Endometrium (tissue), 2 donors: ENCODE measurements at regions not wholly inside any gene's neighbourhood (a gene's known extent, or its start where the extent isn't known, plus 50 kb on each side); places are given as distances from the start of the nearest gene placed in this dataset.

ENCODE experiments used
- FAIRE-seq: peaks from 2 replicates; lab custom pipeline; 2012; peaks lifted over from hg19 to GRCh38; lab: Jason Lieb, UNC
- donor health status: control.
- donor health status: control.

DNA sequence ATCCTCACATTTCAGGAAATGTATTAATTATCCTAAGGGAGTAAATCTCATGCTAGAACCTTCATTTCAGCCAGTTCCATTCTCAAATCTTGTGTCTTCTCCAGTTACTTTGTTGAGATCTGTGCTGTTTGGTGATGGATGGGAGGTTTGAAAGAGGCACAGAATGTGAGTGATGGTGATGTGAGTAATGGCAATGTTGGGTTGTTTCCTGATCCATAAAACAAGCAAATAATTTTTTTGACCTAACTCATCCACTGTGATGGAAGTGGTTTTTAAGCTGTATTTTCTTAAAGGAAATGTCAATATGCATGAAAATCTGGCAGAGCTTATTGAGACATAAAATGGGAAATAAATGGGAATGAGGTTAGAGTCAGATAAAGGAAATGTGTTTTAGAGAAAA is 214.7 kb downstream of the CHRM3 start:
- no peak for FAIRE-seq

GRCh38 chr1:239603530-239603929 is 217.2 kb downstream of the CHRM3 start:
- FAIRE-seq, result no peak

DNA sequence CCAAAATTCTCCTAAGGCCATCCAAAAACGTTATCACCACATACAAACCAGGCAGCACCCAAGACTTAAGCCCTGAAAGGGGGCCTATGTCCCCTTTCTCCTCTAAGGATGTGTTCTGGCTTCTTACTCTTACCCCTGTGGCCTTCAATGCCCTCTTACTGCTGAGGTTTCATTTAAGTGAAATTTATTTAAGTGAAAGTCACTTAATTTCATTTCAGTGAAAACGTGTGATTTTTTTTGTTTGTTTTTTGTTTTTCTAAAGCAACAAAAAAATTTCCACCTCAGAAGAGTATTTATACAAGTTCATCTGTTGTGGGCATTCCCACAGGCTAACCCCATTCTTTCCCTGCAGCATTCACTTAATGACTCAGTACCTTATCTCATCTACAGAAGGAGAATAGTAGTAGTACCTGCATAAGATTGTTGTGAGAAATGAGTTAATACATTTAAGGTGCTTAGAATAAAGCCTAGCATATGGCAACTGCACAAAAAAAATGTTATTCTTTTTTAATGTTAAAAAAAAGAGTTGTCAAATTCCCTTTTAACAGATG is 220.6 kb downstream of the CHRM3 start:
- FAIRE-seq, result peak; percentile 46

- FAIRE-seq, result no peak
Observed at GRCh38 chr1:239608469-239608868, 222.1 kb downstream of the CHRM3 start.

GRCh38 chr1:239612379-239612778 is 226.0 kb downstream of the CHRM3 start:
- FAIRE-seq, result no peak

DNA sequence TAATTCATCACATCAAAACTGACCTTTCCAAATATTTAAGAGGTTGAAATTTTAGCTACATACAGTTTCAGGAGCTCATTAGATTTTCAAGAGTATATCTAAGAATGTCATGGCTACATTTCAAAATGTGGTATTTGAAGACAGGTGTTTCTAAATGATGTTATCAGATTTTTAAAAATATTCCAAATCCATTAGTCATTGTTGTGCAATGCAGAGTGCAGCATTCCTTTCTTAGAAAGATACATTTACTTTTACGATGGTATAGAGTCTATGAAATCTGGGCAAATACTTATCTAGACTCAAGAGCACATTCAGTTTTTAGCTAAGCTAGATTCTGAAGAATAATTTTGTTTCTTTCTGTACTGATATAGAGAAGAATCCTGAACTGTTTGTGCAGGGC is 230.3 kb downstream of the CHRM3 start:
- FAIRE-seq, result no peak

- FAIRE-seq, result no peak
Observed at GRCh38 chr1:239617259-239617658, 230.9 kb downstream of the CHRM3 start.

DNA sequence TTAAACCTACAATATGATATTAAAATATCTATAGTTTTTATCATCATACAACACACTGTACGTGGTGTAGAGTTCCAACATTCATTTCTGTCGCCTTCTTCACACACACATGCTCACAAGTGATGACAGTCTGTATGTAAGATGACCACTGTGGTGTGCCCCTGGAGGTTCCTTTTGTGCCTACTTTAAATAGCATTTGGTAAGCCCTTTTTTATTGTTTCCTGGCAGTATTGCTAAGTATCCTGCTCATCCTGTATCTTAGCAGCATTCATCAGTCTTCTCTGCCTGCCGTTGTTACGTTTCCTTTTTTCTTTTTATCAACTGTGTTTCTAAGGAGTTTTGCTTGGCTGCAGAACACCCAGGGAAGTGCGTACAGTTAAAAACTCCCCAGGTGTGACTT is 231.4 kb downstream of the CHRM3 start:
- FAIRE-seq, result no peak

DNA sequence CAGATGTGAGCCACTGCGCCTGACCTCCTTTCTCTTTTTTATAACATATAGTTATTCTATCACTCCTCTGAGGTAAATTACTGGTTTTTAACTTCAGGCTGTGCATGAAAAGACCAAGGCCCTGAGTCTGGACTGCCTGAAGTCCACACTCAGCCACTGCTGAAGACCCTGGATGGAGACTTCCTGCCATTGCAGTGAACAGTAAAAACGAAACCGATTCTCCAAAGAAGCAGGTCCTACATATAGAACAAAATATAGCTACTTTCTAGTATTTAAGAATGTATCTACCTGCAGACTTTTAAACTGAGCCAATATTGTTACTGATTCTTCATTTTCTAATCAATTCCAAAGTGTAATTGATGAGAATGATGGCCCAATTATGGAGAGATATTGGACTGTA is 232.8 kb downstream of the CHRM3 start:
- no peak for FAIRE-seq

DNA sequence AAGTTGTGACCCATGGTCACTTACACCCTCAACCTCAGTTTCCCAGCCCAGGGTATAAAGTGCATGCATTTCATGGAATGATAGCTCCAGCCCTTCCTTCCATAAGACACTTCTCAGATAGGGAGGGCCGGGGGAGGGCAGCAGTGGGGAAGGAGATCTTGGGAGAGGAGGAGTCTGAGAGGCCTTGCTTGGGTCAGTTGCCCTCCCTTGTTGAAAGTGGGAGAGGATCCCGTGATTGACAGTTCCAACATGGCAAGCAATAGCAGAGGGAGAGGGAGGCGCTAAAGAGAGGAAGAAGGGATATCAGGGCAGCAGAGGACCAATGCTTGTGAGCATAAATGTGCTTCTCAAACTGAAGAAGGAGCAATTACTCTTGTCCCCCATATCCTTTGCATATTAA is 244.4 kb downstream of the CHRM3 start:
- no peak for FAIRE-seq

DNA sequence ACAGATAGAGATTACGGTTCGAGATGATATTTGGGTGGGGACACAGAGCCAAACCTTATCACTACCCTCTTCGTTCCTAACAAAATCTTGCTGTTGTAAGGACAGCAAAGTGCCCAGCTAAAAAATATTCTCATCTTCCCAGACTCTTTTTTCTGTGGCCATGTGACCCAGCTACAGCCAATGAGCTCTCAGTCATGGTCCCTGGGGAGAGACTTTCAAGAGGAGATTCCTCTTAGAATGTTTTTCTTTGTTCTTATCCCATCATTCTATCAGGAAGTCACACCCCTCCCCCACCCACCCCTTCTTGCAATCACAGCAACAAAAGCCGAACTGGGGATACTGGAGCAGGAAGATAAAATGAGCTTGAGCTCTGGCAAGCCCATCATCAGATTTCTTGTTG is 247.1 kb downstream of the CHRM3 start:
- no peak for FAIRE-seq

DNA sequence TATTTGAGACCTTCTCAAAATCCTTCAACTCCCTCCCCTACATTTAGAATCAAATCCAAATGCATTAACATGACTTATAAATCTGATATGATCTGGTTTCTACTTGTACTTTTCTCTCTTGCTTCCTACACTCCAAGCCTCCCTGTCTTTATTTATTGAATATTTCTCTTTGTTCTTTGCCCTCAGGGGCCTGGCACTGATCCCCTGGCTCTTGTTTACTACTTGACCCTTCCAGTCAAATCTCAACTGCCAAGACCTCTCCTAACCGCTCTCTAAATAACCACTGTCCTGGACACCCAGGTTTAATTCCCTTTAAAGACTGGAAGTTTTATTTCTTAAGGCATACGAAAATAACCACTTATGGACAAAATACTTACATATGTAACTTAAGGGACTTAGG is 248.9 kb downstream of the CHRM3 start:
- FAIRE-seq, result no peak

DNA sequence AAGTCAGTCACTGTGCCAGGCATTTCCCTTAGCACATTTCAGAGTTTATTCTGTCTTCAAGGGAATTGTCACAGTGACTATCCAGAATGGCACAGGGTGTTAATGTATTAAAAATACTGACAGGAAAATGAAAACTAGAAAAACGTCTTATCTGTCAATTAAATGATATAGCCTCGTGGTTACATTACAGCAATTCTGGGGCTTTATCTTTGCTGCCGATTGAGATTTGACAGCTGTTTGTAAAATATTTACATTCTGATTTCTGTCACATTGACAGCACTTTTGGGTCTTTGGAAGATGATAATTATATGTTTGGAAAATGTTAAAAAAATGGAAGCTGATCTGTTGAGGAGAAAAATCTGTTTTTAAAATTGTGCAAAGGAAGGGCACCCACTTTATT is 250.0 kb downstream of the CHRM3 start:
- FAIRE-seq, result no peak

DNA sequence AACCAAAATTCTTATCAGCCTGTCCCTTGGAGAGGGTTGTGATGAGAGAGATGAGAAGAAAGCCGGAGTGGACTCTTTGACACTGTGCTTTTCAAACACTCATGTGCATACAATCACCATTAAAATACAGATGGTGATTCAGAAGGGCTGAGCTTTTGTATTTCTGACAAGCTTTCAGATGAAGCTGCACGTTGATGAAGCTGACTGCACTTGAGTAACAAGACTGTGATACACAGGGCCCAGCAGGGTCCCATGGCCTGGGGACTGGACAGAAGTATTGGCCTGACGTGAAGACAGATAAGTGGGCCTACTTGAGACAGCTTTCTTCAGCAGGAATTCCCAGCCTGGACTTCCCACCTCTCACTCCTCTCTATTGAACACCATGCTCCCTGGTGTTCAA is 258.2 kb downstream of the CHRM3 start:
- FAIRE-seq, result no peak

DNA sequence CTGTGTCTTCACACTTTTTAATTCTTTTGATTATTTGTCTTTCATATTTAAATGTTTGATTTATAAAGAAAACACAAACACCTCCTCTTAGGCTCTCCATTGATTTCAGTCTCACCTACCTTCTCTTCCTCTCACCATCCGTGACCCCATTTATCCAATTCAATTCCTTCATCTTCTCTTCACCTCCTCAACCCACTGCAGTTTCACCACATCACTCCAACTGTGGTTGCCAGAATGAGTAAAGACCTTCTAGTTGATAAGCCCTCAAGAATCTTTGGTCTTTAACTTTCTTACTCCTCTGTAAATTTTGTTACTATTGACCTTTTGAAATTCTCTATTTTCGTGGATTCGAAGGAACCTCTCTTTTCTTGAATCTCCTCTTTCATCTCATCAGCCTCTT is 260.7 kb downstream of the CHRM3 start:
- FAIRE-seq, result no peak

DNA sequence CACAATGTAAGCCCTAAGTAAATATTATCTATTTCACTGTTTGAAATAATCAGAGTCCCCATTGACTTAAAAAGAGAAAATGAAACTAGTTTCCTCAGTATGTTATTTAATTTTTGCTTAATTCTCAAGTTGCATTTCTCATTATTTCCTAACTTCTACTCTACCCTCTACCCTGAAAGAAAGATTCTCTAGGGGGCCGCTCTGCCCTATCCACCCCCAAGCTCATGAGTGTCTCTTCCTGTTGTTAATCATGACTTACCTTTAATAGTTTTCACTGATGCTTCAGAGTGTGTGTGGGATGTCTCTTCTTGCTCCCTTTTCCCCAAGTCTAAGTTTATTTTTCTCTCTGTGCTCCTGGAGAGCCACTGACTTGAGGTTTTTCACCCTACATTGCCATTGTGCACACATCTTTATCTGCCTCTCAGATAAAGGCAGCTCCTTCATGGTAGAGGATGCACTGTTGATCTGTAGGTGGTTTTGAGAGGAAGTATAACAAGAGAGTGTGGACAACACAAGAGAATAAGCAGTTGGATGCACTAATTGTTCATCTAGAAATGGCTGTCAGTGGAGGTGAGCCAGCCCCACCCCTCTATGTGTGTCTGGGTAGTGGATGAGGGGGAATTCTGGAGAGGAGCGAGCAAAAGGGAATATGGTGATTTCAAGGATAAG is 261.7 kb downstream of the CHRM3 start:
- FAIRE-seq, result no peak

GRCh38 chr1:239655023-239655422 is 268.7 kb downstream of the CHRM3 start:
- FAIRE-seq, result no peak

DNA sequence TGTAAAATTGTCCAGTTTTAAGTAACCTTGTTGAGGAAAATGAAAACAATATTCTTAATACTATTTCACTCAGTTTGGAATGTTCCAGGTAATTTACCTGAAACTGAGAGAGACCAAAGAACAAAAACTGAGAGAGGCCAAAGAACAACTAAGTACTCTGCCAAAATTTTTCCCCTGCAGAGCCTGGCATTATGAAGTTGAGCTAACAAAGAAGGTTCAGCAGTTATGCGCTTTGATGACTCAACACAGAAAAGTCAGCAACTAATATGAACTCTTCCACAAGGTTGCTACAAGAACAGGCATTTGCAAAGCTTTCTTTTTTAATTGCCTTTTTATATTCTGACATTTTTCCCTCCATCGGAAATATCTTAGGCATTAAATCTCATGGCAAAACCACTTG is 270.9 kb downstream of the CHRM3 start:
- no peak for FAIRE-seq

- no peak for FAIRE-seq
Observed at GRCh38 chr1:239662950-239663349, 276.6 kb downstream of the CHRM3 start.

DNA sequence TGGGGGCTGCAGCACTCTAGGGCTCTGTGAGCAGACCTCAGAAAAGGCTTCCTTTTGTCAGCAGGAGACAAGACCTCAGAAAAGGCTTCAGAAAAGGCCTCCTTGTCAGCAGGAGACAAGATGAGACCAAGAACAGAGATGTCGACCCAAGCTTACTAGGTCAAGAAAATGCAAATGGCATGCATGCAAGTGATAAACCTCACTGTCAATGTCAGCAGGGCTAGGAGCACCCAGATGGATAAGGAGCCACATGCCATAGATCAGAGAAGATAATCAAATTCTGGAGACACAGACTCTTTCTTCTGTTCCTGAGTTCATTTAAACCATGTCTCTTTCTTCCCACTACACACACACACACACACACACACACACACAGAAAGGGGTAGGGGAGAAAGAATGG is 285.9 kb downstream of the CHRM3 start:
- no peak for FAIRE-seq

- no peak for FAIRE-seq
Observed at GRCh38 chr1:239675735-239676134, 289.4 kb downstream of the CHRM3 start.

GRCh38 chr1:239676522-239677273 is 290.3 kb downstream of the CHRM3 start:
- FAIRE-seq, result no peak

DNA sequence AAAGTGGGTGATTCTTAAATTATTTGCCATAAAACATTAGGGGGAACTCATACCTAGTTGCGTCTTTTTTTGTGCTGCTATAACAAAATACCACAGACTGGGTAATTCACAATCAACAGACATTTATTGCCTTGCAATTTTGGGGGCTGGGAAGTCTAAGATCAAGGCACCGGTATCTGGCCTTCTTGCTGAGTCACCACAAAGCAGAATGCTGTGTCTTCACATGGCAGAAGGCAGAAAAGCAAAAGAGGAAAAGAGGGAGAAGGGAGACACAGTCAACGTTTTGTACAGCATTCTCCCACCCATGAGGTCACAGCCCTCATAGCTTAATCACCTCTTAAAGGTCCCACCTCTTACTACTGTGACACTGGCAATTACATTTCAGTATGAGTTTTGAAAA is 291.0 kb downstream of the CHRM3 start:
- FAIRE-seq, result no peak

DNA sequence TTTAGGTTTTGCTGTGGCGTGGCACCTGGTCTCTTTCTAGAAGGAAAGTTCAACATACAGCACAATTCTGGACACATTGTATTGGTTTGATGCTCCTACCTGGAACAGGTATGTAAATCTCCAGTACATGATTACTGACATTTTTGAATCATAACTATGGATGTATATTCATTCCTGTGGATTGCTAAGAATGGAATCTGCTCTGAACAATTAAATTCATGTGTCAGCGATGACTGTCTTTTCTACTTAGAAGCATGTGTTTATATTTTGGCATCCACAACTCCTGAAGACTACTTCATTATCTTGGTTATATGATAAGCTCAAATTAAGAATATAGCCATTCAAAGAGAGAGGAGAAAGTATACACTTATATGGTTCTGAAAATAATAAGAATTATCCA is 291.8 kb downstream of the CHRM3 start:
- FAIRE-seq, result no peak
